GM12878 (cell line): ENCODE measurements at regions not wholly inside any gene's neighbourhood (a gene's known extent, or its start where the extent isn't known, plus 50 kb on each side); places are given as distances from the start of the nearest gene placed in this dataset.

Experiments
- ATAC-seq: fragments of 200-7000 bp; cut with Tn5 transposase; 3 replicates; pipeline ENCODE4 v1.9.1; 2020; ENCODE audit warnings: mild to moderate bottlenecking, moderate library complexity
- BruUV-seq: library from RNA; stranded (reverse); fragments of 400-500 nt; replicated peaks from 2 replicates; lab custom pipeline; 2021; lab: Mats Ljungman, UMichigan
- CTCF ChIA-PET: fragments of 300-600 bp; sonication (Branson Sonifier 250); formaldehyde crosslinking; extraction: SDS; loops from one replicate; lab custom pipeline; 2021; ENCODE audit warnings: inconsistent platforms; lab: Yijun Ruan, JAX
- POLR2A ChIA-PET: fragments of 350-600 bp; formaldehyde crosslinking; extraction: SDS; loops from one replicate; lab custom pipeline; 2021; ENCODE audit warnings: inconsistent platforms; lab: Charles Lee
- RAD21 ChIA-PET: fragments of 300-600 bp; sonication (Branson Sonifier 250); formaldehyde crosslinking; loops from one replicate; lab custom pipeline; 2023; ENCODE audit warnings: antibody characterized with exemption; ENCODE audit not compliant: unreplicated experiment; lab: Charles Lee
- SMC1A ChIA-PET: fragments of 300-600 bp; sonication (Branson Sonifier 250); formaldehyde crosslinking; loops from one replicate; lab custom pipeline; 2023; ENCODE audit not compliant: unreplicated experiment, uncharacterized antibody; lab: Charles Lee
- DNase-seq: peaks from one replicate; pipeline ENCODE4 v3.0.0-alpha.2; 2011; ENCODE audit warnings: low read depth, low spot score
- FAIRE-seq: peaks from 3 replicates; lab custom pipeline; 2011; peaks lifted over from hg19 to GRCh38; lab: Jason Lieb, UNC
- H2AFZ ChIP-seq: 2 replicates; pipeline ENCODE4 v1.6.0; 2011; ENCODE audit warnings: low read depth, low read length, control low read depth; ENCODE audit not compliant: control insufficient read depth
- H3K27ac ChIP-seq: 2 replicates; pipeline ENCODE4 v1.5.1; 2011; ENCODE audit warnings: control low read depth; ENCODE audit not compliant: control insufficient read depth, insufficient read depth
- H3K27me3 ChIP-seq, 2 experiments: replicated peaks in 1 of 2; 2 replicates each; pipeline versions ENCODE4 v1.6.0 to v1.6.1; 2011; ENCODE audit warnings: low read length in 1 of 2; ENCODE audit not compliant: control insufficient read depth in 2 of 2, insufficient read depth in 2 of 2
- H3K36me3 ChIP-seq, 2 experiments: 2 replicates each; pipeline ENCODE4 v1.5.1; 2011; ENCODE audit warnings: low read length in 1 of 2; ENCODE audit not compliant: control insufficient read depth in 2 of 2, insufficient read depth in 2 of 2
- H3K4me1 ChIP-seq: 2 replicates; pipeline ENCODE4 v1.6.1; 2011; ENCODE audit warnings: mild to moderate bottlenecking, low read length, moderate library complexity, mixed read lengths; ENCODE audit not compliant: control insufficient read depth, insufficient read depth
- H3K4me2 ChIP-seq: 2 replicates; pipeline ENCODE4 v1.6.0; 2011; ENCODE audit warnings: control low read depth; ENCODE audit not compliant: control insufficient read depth, insufficient read depth
- H3K4me3 ChIP-seq: fragments of 200-600 bp; sonication (generic); 2 replicates; pipeline ENCODE4 v1.5.1; 2016
- H3K79me2 ChIP-seq: 2 replicates; pipeline ENCODE4 v1.6.0; 2011; ENCODE audit warnings: low read length; ENCODE audit not compliant: control insufficient read depth, insufficient read depth
- H3K9ac ChIP-seq: 2 replicates; pipeline ENCODE4 v1.8.0; 2011; ENCODE audit warnings: low read length, control low read depth, mixed read lengths; ENCODE audit not compliant: control insufficient read depth, insufficient read depth
- H3K9me3 ChIP-seq: replicated peaks from 3 replicates; pipeline ENCODE4 v1.5.1; 2011; ENCODE audit warnings: mild to moderate bottlenecking, low read length; ENCODE audit not compliant: control insufficient read depth, insufficient read depth
- H4K20me1 ChIP-seq: 2 replicates; pipeline ENCODE4 v1.6.0; 2011; ENCODE audit not compliant: control insufficient read depth, insufficient read depth
- BMI1 ChIP-seq: fragments of 450-650 bp; IDR thresholded peaks from 2 replicates; pipeline ENCODE4 v1.6.1; 2016; ENCODE audit warnings: mild to moderate bottlenecking, moderate library complexity, borderline replicate concordance
- CBFB ChIP-seq: IDR thresholded peaks from 2 replicates; pipeline ENCODE4 v1.6.1; 2016; ENCODE audit warnings: antibody characterized with exemption, low read depth
- CBX3 ChIP-seq: fragments of 200-600 bp; sonication (generic); IDR thresholded peaks from 2 replicates; pipeline ENCODE4 v1.6.1; 2016; ENCODE audit warnings: low read depth, borderline replicate concordance
- EED ChIP-seq: sonication (generic); IDR thresholded peaks from 2 replicates; pipeline ENCODE4 v1.6.1; 2016; ENCODE audit warnings: antibody characterized with exemption, low read depth
- GABPA ChIP-seq: IDR thresholded peaks from 2 replicates; pipeline ENCODE4 v1.6.1; 2014; ENCODE audit warnings: antibody characterized with exemption, low read depth, mild to moderate bottlenecking, inconsistent platforms
- HDAC6 ChIP-seq: fragments of 200-600 bp; sonication (generic); IDR thresholded peaks from one replicate; pipeline ENCODE4 v1.8.0; 2017; ENCODE audit warnings: antibody characterized with exemption; ENCODE audit not compliant: unreplicated experiment
- KAT2A ChIP-seq: conservative IDR thresholded peaks from 2 replicates; pipeline ENCODE4 v1.6.1; 2011; ENCODE audit warnings: low read depth, low read length; ENCODE audit not compliant: control insufficient read depth
- KDM1A ChIP-seq: fragments of 200-600 bp; sonication (generic); IDR thresholded peaks from 2 replicates; pipeline ENCODE4 v1.6.1; 2016; ENCODE audit warnings: borderline replicate concordance
- LARP7 ChIP-seq: fragments of 450-650 bp; IDR thresholded peaks from 2 replicates; pipeline ENCODE4 v1.6.1; 2017; ENCODE audit warnings: mild to moderate bottlenecking
- NBN ChIP-seq: fragments of 450-650 bp; IDR thresholded peaks from 2 replicates; pipeline ENCODE4 v1.6.1; 2016
- NFYB ChIP-seq: IDR thresholded peaks from 2 replicates; pipeline ENCODE4 v1.6.1; 2011; ENCODE audit warnings: low read depth, mild to moderate bottlenecking, low read length, improper control_type of control experiment, moderate library complexity; ENCODE audit not compliant: insufficient read depth
- RELB ChIP-seq: fragments of 450-650 bp; IDR thresholded peaks from 2 replicates; pipeline ENCODE4 v1.6.1; 2017; ENCODE audit warnings: low read depth, mild to moderate bottlenecking, moderate library complexity
- REST ChIP-seq: IDR thresholded peaks from 2 replicates; pipeline ENCODE4 v1.6.1; 2012; ENCODE audit warnings: mild to moderate bottlenecking, low read depth, low read length
- YY1 ChIP-seq: IDR thresholded peaks from 2 replicates; pipeline ENCODE4 v1.6.1; 2011; ENCODE audit warnings: low read depth, mild to moderate bottlenecking, low read length
- ZNF687 ChIP-seq: fragments of 450-650 bp; IDR thresholded peaks from 2 replicates; pipeline ENCODE4 v1.6.1; 2017; ENCODE audit warnings: mild to moderate bottlenecking, moderate library complexity
- WGBS: methylation state at CpG from one replicate; pipeline ENCODE4 v1.1.6; 2016; ENCODE audit warnings: low lambda C conversion rate; ENCODE audit not compliant: insufficient replicate concordance, insufficient coverage; ENCODE audit errors: missing lambda C conversion rate; 5-methylcytosine and 5-hydroxymethylcytosine counted together
- in situ Hi-C: fragments of 300-500 bp; cut with MboI; formaldehyde crosslinking; loops from 9 replicates; pipeline ENCODE4 v1.14.3; 2018; ENCODE audit warnings: mixed read lengths
- intact Hi-C: fragments of 100-400 bp; cut with micrococcal nuclease; formaldehyde crosslinking; loops from one replicate; pipeline ENCODE4 v1.14.2; 2022; ENCODE audit not compliant: unreplicated experiment
- TF ChIP-seq, protein P1 (sequence below): IDR thresholded peaks from 2 replicates; pipeline ENCODE4 v1.6.1; 2012; ENCODE audit warnings: low read depth, low read length, improper control_type of control experiment

GRCh38 chr17:77792626-77793025 lies 165.9 kb upstream of the TNRC6C start:
- H3K27ac ChIP-seq, result no peak overlapping the region
- in situ Hi-C loops, result no loop called here
- ChIA-PET SMC1A (interaction anchor here (0.7 kb wide), 1 partner anchor 250 kb away, joined by 3 read pairs; no protein-coding TSS in a partner anchor), POLR2A (no interaction called here), RAD21 (interaction anchor here (0.6 kb wide), 1 partner anchor 73 kb away, joined by 3 read pairs; no protein-coding TSS in a partner anchor), CTCF (no interaction called here)
- no peak for ATAC-seq
- H3K9ac ChIP-seq, result no peak overlapping the region
- no peaks in the 10 kb centered on the region for H3K4me1 ChIP-seq
- no peak for TF ChIP-seq RELB
- no peak for TF ChIP-seq CBFB
- TF ChIP-seq HDAC6, result no peak
- TF ChIP-seq REST, result no peak
- TF ChIP-seq EED, result no peak
- TF ChIP-seq NBN, result no peak
- no peak for TF ChIP-seq YY1
- TF ChIP-seq BMI1, result no peak
- no peak for TF ChIP-seq ZNF687
- TF ChIP-seq, protein P1, sequence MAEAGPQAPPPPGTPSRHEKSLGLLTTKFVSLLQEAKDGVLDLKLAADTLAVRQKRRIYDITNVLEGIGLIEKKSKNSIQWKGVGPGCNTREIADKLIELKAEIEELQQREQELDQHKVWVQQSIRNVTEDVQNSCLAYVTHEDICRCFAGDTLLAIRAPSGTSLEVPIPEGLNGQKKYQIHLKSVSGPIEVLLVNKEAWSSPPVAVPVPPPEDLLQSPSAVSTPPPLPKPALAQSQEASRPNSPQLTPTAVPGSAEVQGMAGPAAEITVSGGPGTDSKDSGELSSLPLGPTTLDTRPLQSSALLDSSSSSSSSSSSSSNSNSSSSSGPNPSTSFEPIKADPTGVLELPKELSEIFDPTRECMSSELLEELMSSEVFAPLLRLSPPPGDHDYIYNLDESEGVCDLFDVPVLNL, result no peak
- no peak for TF ChIP-seq KAT2A
- no peak for TF ChIP-seq GABPA
- TF ChIP-seq KDM1A, result no peak
- no peak for TF ChIP-seq LARP7
- TF ChIP-seq NFYB, result no peak
- TF ChIP-seq CBX3, result no peak
- no peak for DNase-seq
- FAIRE-seq, result no peak
- WGBS, result 47% methylated on average over 8 of the region's 10 CpGs
- intact Hi-C loops, result no loop called here
- H3K4me3 ChIP-seq, result no peak overlapping the region
- H2AFZ ChIP-seq, result no peak overlapping the region
- H4K20me1 ChIP-seq, result no peaks in the 10 kb centered on the region
- no peaks in the 10 kb centered on the region for H3K79me2 ChIP-seq
- no peak overlapping the region for H3K4me2 ChIP-seq
- BruUV-seq, result no TSS peak
- H3K9me3 ChIP-seq, result no peaks in the 10 kb centered on the region
- no peaks in the 10 kb centered on the region; a peak in 2 of 4 replicates for H3K27me3 ChIP-seq
- H3K36me3 ChIP-seq, result no peaks in the 10 kb centered on the region
